ENCODE measurements at regions not wholly inside any gene's neighbourhood (a gene's known extent, or its start where the extent isn't known, plus 50 kb on each side); places are given as distances from the start of the nearest gene placed in this dataset.

- no peak overlapping the region for H3K4me3 ChIP-seq (replicated peaks in 1 of 2; ENCODE audit: low read depth in 1 of 2, low read length in 2 of 2)
- H3K36me3 ChIP-seq (ENCODE audit: control insufficient read depth in 1 of 2, insufficient read depth in 2 of 2, low read length in 2 of 2) = no peaks in the 10 kb centered on the region
- no peak overlapping the region for H2AFZ ChIP-seq (ENCODE audit: low read depth, low read length, poor library complexity, severe bottlenecking)
- no peaks in the 10 kb centered on the region for H3K4me1 ChIP-seq (ENCODE audit: control insufficient read depth in 1 of 2, insufficient read depth in 2 of 2, low read length in 2 of 2)
- no peaks in the 10 kb centered on the region for H4K20me1 ChIP-seq (ENCODE audit: insufficient read depth)
- peak; percentile 6 for DNase-seq (ENCODE audit: low read depth, low spot score)
- POLR2A ChIA-PET = no interaction called here
- no peaks in the 10 kb centered on the region for H3K9me3 ChIP-seq (ENCODE audit: control insufficient read depth in 1 of 2, insufficient read depth in 1 of 2, low read depth in 1 of 2, low read length in 2 of 2)
- TF ChIP-seq POLR2AphosphoS5 (IDR thresholded peaks at IDR 0.05; ENCODE audit: low read depth, low read length) (no peak), EGR1 (IDR thresholded peaks at IDR 0.05; ENCODE audit: low read depth) (no peak), ELF1 (IDR thresholded peaks at IDR 0.05; ENCODE audit: borderline replicate concordance, low read depth) (no peak), CEBPB (IDR thresholded peaks at IDR 0.05; ENCODE audit: low read depth) (0 out of 2 replicates have a peak, but pooled peaks have one; percentile 52), POLR2A (IDR thresholded peaks at IDR 0.05; ENCODE audit: borderline replicate concordance, extremely low read depth, insufficient read depth, insufficient read length) (no peak), RAD21 (IDR thresholded peaks at IDR 0.05; ENCODE audit: low read depth) (no peak)
- TF ChIP-seq, protein P1, sequence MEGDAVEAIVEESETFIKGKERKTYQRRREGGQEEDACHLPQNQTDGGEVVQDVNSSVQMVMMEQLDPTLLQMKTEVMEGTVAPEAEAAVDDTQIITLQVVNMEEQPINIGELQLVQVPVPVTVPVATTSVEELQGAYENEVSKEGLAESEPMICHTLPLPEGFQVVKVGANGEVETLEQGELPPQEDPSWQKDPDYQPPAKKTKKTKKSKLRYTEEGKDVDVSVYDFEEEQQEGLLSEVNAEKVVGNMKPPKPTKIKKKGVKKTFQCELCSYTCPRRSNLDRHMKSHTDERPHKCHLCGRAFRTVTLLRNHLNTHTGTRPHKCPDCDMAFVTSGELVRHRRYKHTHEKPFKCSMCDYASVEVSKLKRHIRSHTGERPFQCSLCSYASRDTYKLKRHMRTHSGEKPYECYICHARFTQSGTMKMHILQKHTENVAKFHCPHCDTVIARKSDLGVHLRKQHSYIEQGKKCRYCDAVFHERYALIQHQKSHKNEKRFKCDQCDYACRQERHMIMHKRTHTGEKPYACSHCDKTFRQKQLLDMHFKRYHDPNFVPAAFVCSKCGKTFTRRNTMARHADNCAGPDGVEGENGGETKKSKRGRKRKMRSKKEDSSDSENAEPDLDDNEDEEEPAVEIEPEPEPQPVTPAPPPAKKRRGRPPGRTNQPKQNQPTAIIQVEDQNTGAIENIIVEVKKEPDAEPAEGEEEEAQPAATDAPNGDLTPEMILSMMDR (IDR thresholded peaks at IDR 0.05 in 2 of 3, conservative IDR thresholded peaks at IDR 0.05 in 1 of 3; ENCODE audit: borderline replicate concordance in 1 of 3, insufficient read depth in 1 of 3, low read depth in 2 of 3, low read length in 2 of 3) = no peak
- H3K27ac ChIP-seq (ENCODE audit: low read depth, low read length) = no peak overlapping the region
- peaks cover 13% of the 10 kb centered on the region for H3K27me3 ChIP-seq (ENCODE audit: insufficient read depth, low read length)
- intact Hi-C loops (cut with micrococcal nuclease) = no loop called here
- no TSS peak for BruUV-seq (replicated peaks)
- RAD21 ChIA-PET (ENCODE audit: low non-redundant PET in 1 of 2, low total read pairs in 2 of 2, uncharacterized antibody in 2 of 2, unreplicated experiment in 2 of 2) = no interaction called here
- ATAC-seq = no peak
- H3K4me2 ChIP-seq (ENCODE audit: low read length) = no peak overlapping the region
- H3K79me2 ChIP-seq (ENCODE audit: insufficient read depth, low read length) = no peaks in the 10 kb centered on the region
- CTCF ChIA-PET = no interaction called here
- no peaks in the 10 kb centered on the region for H3K9me2 ChIP-seq (ENCODE audit: insufficient read depth)
- H3K9ac ChIP-seq (ENCODE audit: low read length) = no peak overlapping the region
Observed at GRCh38 chr9:84542554-84542953, 127.0 kb upstream of the NTRK2 start.

DNA sequence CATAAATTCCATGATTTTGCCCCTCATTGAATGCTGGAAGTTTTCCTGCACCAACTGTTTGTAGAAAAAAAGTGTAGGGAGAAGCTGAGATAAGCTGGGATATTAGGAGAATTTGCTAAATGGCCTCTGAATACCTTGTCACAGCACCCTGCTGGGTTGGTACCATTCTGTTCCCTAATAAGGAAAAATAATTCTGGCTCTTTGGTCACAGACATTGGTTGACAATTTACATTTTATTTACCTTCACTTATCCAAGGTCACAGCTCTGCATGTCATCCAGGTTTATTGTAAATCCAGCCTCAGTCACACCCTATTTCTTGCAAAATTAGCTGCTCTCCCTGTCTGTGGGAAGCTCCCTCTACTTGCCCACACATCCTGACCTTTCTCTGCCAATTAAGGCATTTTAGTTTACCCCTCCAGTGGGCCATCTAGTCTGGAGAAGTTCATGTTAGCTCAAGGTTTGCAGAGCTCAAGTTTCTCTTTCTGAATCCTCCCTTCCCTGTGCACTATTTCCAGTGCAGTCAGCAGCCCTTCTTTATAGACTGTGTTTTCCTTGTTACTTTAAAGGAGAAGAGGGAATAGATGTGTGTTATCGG lies 115.4 kb upstream of the NTRK2 start:
- Histone ChIP-seq H3K9ac (ENCODE audit: low read length) (no peak overlapping the region), H4K20me1 (ENCODE audit: insufficient read depth) (no peaks in the 10 kb centered on the region; the same call in 1 of the 2 replicates), H3K4me1 (ENCODE audit: control insufficient read depth in 1 of 2, insufficient read depth in 2 of 2, low read length in 2 of 2) (no peaks in the 10 kb centered on the region), H3K4me3 (replicated peaks in 1 of 2; ENCODE audit: low read depth in 1 of 2, low read length in 2 of 2) (no peak overlapping the region), H3K27ac (ENCODE audit: low read depth, low read length) (no peak overlapping the region), H3K9me2 (ENCODE audit: insufficient read depth) (no peaks in the 10 kb centered on the region), H3K4me2 (ENCODE audit: low read length) (no peak overlapping the region), H2AFZ (ENCODE audit: low read depth, low read length, poor library complexity, severe bottlenecking) (no peak overlapping the region), H3K79me2 (ENCODE audit: insufficient read depth, low read length) (no peaks in the 10 kb centered on the region), H3K27me3 (ENCODE audit: insufficient read depth, low read length) (peaks cover 10% of the 10 kb centered on the region), H3K36me3 (ENCODE audit: control insufficient read depth in 1 of 2, insufficient read depth in 2 of 2, low read length in 2 of 2) (no peaks in the 10 kb centered on the region), H3K9me3 (ENCODE audit: control insufficient read depth in 1 of 2, insufficient read depth in 1 of 2, low read depth in 1 of 2, low read length in 2 of 2) (no peaks in the 10 kb centered on the region)
- CTCF ChIA-PET = no interaction called here
- intact Hi-C loops (cut with micrococcal nuclease) = no loop called here
- DNase-seq (ENCODE audit: low read depth, low spot score) (no peak), ATAC-seq (no peak)
- no TSS peak for BruUV-seq (replicated peaks)
- POLR2A ChIA-PET = no interaction called here
- TF ChIP-seq POLR2AphosphoS5 (IDR thresholded peaks at IDR 0.05; ENCODE audit: low read depth, low read length) (no peak), SP1 (IDR thresholded peaks at IDR 0.05; ENCODE audit: low read depth) (no peak), TCF7L2 (IDR thresholded peaks at IDR 0.05; ENCODE audit: borderline replicate concordance, extremely low read depth, insufficient read depth, insufficient read length) (no peak), ZFX (IDR thresholded peaks at IDR 0.05) (no peak), EZH2 (IDR thresholded peaks at IDR 0.05) (no peak), YY1 (IDR thresholded peaks at IDR 0.05; ENCODE audit: extremely low read depth, insufficient replicate concordance, low read depth, low read length) (no peak), SIN3A (IDR thresholded peaks at IDR 0.05; ENCODE audit: low read depth) (no peak), CBX3 (IDR thresholded peaks at IDR 0.05; ENCODE audit: low read depth) (no peak), SRF (IDR thresholded peaks at IDR 0.05; ENCODE audit: low read depth) (no peak), ELF1 (IDR thresholded peaks at IDR 0.05; ENCODE audit: borderline replicate concordance, low read depth) (no peak), EGR1 (IDR thresholded peaks at IDR 0.05; ENCODE audit: low read depth) (no peak), POLR2A (IDR thresholded peaks at IDR 0.05; ENCODE audit: borderline replicate concordance, extremely low read depth, insufficient read depth, insufficient read length) (no peak)
- TF ChIP-seq, protein P2, sequence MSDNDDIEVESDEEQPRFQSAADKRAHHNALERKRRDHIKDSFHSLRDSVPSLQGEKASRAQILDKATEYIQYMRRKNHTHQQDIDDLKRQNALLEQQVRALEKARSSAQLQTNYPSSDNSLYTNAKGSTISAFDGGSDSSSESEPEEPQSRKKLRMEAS (IDR thresholded peaks at IDR 0.05) = no peak
- RAD21 ChIA-PET (ENCODE audit: low non-redundant PET in 1 of 2, low total read pairs in 2 of 2, uncharacterized antibody in 2 of 2, unreplicated experiment in 2 of 2) = no interaction called here

All from HCT116 (cell line).